OCI-LY3 (cell line): ENCODE measurements at regions not wholly inside any gene's neighbourhood (a gene's known extent, or its start where the extent isn't known, plus 50 kb on each side); places are given as distances from the start of the nearest gene placed in this dataset.
"Not testable (repeated sequence)": the region's sequence is repeated elsewhere in the genome, so short reads cannot be mapped to it uniquely, and the experiment has no call there.

Experiments used
- H2AFZ ChIP-seq: fragments of 200-600, 300-600 bp; shearing (Covaris generic); 2 replicates; pipeline ENCODE4 v1.6.0; 2014; ENCODE audit warnings: antibody characterized with exemption, low read depth, low read length
- H3K27ac ChIP-seq: fragments of 200-600, 300-600 bp; sonication (generic); 2 replicates; pipeline ENCODE4 v1.5.1; 2014; ENCODE audit warnings: mild to moderate bottlenecking, low read length, moderate library complexity, mixed read lengths
- H3K27me3 ChIP-seq: fragments of 200-600, 300-600 bp; sonication (generic); 2 replicates; pipeline ENCODE4 v1.6.1; 2014; ENCODE audit warnings: low read depth, low read length, mixed read lengths
- H3K36me3 ChIP-seq: fragments of 200-600, 300-600 bp; sonication (generic); replicated peaks from 2 replicates; pipeline ENCODE3; 2014; ENCODE audit warnings: low read depth, low read length, mixed read lengths
- H3K4me1 ChIP-seq: fragments of 300-600, 200-600 bp; sonication (generic); 2 replicates; pipeline ENCODE4 v1.6.1; 2014; ENCODE audit warnings: low read length, mixed read lengths
- H3K4me2 ChIP-seq: fragments of 200-600, 300-600 bp; sonication (generic); 2 replicates; pipeline ENCODE4 v1.6.1; 2014; ENCODE audit warnings: low read length, mixed read lengths
- H3K4me3 ChIP-seq: fragments of 300-600, 200-600 bp; sonication (generic); 2 replicates; pipeline ENCODE4 v1.5.1; 2014; ENCODE audit warnings: antibody characterized with exemption, mild to moderate bottlenecking, low read length, moderate library complexity
- H3K79me2 ChIP-seq: fragments of 300-600, 200-600 bp; shearing (Covaris generic); 2 replicates; pipeline ENCODE4 v1.6.1; 2014; ENCODE audit warnings: mild to moderate bottlenecking, low read length, mixed read lengths
- H3K9ac ChIP-seq: fragments of 300-600, 200-600 bp; shearing (Covaris generic); 2 replicates; pipeline ENCODE4 v1.6.0; 2014; ENCODE audit warnings: mild to moderate bottlenecking, low read length, moderate library complexity
- H3K9me3 ChIP-seq: fragments of 200-600, 300-600 bp; shearing (Covaris generic); 2 replicates; pipeline ENCODE4 v1.6.1; 2014; ENCODE audit warnings: low read length, mixed read lengths; ENCODE audit not compliant: insufficient read depth
- H4K20me1 ChIP-seq: fragments of 200-600, 300-600 bp; sonication (generic); 2 replicates; pipeline ENCODE4 v1.6.1; 2016; ENCODE audit warnings: low read length, mixed read lengths; ENCODE audit not compliant: insufficient read depth
- EZH2phosphoT487 ChIP-seq: fragments of 200-600 bp; shearing (Covaris generic); IDR thresholded peaks from 2 replicates; pipeline ENCODE4 v1.6.1; 2018; ENCODE audit warnings: antibody characterized with exemption, mixed run types, low read depth
- TF ChIP-seq, protein P1 (sequence below): fragments of 200-600, 300-600 bp; sonication (generic); IDR thresholded peaks from 2 replicates; pipeline ENCODE4 v1.5.1; 2014; ENCODE audit warnings: antibody characterized with exemption, low read length, low read depth

DNA sequence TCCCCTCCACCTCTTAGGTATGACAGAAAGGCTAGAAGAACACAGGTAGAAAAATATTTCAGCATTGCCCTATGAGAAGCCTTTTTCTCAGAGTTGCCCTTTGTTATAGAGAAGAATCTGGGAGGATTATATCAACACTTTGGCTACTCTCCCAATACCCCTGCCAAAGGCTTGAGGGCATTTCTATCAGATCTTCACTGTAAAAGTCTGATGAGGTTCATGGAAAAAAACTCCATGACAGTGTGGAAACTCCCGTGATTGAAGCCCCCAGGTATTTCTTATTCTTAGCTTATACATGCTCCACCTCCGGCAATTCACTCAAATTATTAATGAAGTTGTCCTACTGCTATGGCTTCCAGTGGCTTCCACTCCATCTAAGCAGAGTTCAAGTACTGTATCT is 753.6 kb downstream of the CENPC start:
- Histone ChIP-seq H3K9me3 (no peaks in the 10 kb centered on the region), H3K9ac (no peak overlapping the region), H3K4me3 (no peak overlapping the region), H3K27ac (no peak overlapping the region), H3K4me1 (no peaks in the 10 kb centered on the region), H3K79me2 (no peaks in the 10 kb centered on the region), H2AFZ (no peak overlapping the region), H3K4me2 (no peak overlapping the region), H4K20me1 (no peaks in the 10 kb centered on the region), H3K27me3 (no peaks in the 10 kb centered on the region), H3K36me3 (no peaks in the 10 kb centered on the region)
- TF ChIP-seq, protein P1, sequence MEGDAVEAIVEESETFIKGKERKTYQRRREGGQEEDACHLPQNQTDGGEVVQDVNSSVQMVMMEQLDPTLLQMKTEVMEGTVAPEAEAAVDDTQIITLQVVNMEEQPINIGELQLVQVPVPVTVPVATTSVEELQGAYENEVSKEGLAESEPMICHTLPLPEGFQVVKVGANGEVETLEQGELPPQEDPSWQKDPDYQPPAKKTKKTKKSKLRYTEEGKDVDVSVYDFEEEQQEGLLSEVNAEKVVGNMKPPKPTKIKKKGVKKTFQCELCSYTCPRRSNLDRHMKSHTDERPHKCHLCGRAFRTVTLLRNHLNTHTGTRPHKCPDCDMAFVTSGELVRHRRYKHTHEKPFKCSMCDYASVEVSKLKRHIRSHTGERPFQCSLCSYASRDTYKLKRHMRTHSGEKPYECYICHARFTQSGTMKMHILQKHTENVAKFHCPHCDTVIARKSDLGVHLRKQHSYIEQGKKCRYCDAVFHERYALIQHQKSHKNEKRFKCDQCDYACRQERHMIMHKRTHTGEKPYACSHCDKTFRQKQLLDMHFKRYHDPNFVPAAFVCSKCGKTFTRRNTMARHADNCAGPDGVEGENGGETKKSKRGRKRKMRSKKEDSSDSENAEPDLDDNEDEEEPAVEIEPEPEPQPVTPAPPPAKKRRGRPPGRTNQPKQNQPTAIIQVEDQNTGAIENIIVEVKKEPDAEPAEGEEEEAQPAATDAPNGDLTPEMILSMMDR = no peak
- TF ChIP-seq EZH2phosphoT487 = no peak

DNA sequence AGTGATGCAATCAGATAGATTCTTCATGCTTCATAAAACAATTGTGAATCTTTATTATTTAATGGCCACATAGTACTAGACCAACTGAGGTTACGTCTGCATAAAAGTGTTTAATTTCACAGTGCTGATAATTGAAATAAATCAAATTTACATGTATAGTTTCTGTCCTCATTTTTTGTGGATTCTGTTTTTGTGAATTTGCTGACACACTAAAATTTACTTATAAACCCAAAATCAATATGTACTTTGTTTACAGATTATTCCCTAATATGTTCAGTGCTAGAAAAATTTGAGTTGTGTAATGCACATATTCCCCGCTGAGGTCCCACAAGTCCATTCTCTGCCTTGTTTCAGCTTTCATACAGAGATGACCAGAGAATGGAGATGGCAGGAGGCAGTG is 759.8 kb downstream of the CENPC start:
- H2AFZ ChIP-seq = no peak overlapping the region
- H3K36me3 ChIP-seq = no peaks in the 10 kb centered on the region
- no peaks in the 10 kb centered on the region for H3K9me3 ChIP-seq
- H3K27ac ChIP-seq = no peak overlapping the region
- no peaks in the 10 kb centered on the region for H4K20me1 ChIP-seq
- H3K27me3 ChIP-seq = no peaks in the 10 kb centered on the region
- no peaks in the 10 kb centered on the region for H3K79me2 ChIP-seq
- no peak overlapping the region for H3K4me2 ChIP-seq
- no peak for TF ChIP-seq EZH2phosphoT487
- TF ChIP-seq, protein P1 = no peak
- no peak overlapping the region for H3K9ac ChIP-seq
- no peaks in the 10 kb centered on the region for H3K4me1 ChIP-seq
- no peak overlapping the region for H3K4me3 ChIP-seq

DNA sequence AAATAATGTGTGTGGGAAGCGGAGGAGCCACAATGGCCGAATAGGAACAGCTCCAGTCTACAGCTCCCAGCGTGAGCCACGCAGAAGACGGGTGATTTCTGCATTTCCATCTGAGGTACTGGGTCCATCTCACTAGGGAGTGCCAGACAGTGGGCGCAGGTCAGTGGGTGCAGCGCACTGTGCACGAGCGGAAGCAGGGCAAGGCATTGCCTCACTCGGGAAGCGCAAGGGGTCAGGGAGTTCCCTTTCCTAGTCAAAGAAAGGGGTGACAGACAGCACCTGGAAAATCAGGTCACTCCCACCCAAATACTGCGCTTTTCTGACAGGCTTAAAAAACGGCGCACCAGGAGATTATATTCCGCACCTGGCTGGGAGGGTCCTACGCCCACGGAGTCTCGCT is 762.6 kb downstream of the CENPC start:
- H2AFZ ChIP-seq, H3K79me2 ChIP-seq, H4K20me1 ChIP-seq, H3K9me3 ChIP-seq, H3K27ac ChIP-seq, H3K36me3 ChIP-seq, H3K4me2 ChIP-seq, H3K9ac ChIP-seq, H3K4me1 ChIP-seq, H3K4me3 ChIP-seq, H3K27me3 ChIP-seq: not testable (repeated sequence)

DNA sequence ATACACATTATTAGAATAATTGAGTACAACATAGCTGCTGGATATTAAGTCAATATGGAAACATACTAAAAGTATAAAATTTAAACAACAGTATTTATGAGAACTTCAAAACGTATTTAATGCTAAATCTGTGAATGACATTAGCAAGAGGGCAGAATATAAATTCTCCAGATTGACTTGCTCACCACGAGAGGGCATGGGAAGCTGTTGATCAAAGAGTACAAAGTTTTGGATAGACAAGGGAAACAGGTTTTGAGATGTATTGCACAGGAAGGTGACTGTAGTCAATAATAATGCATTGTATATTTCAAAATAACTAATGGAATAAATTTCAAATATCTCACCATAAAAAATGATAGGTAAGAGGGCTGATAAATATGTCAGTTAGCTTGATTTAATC is 768.2 kb downstream of the CENPC start:
- no peak for TF ChIP-seq EZH2phosphoT487
- TF ChIP-seq, protein P1 = peak; percentile 44
- H2AFZ ChIP-seq = no peak overlapping the region

DNA sequence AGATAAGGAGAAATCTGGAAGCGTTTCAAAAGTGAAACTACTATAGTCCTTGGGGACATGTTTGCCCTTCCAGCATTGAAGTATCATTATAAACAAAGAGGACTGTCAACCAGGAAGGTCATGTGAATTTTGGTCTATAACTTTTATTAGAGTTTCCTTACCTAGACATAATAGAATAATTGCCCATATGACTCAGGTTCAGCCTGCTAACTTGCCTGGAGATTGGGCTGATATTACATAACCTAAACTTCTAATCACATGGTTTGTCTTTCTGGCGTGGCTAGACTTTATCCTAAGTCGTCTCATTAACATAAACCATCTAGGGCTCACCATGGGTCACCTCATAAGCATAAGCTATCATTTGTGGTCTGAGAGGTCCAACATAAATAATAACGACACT is 775.9 kb downstream of the CENPC start:
- H3K27ac ChIP-seq = no peak overlapping the region
- no peaks in the 10 kb centered on the region for H4K20me1 ChIP-seq
- H3K4me1 ChIP-seq = no peaks in the 10 kb centered on the region
- H3K4me2 ChIP-seq = peak overlapping the region; percentile 11; the same call in 1 of the 2 replicates
- H3K4me3 ChIP-seq = no peak overlapping the region
- H2AFZ ChIP-seq = no peak overlapping the region
- no peaks in the 10 kb centered on the region for H3K9me3 ChIP-seq
- H3K27me3 ChIP-seq = no peaks in the 10 kb centered on the region
- TF ChIP-seq, protein P1 = no peak
- no peak for TF ChIP-seq EZH2phosphoT487
- no peak overlapping the region for H3K9ac ChIP-seq
- H3K36me3 ChIP-seq = no peaks in the 10 kb centered on the region
- H3K79me2 ChIP-seq = no peaks in the 10 kb centered on the region

More for the DNA sequence above, 768.2 kb downstream of the CENPC start:
- no peaks in the 10 kb centered on the region for H3K36me3 ChIP-seq
- no peaks in the 10 kb centered on the region for H3K27me3 ChIP-seq
- no peaks in the 10 kb centered on the region for H3K4me1 ChIP-seq
- H3K79me2 ChIP-seq = no peaks in the 10 kb centered on the region
- no peaks in the 10 kb centered on the region for H3K9me3 ChIP-seq
- no peaks in the 10 kb centered on the region for H4K20me1 ChIP-seq
- H3K9ac ChIP-seq = no peak overlapping the region
- H3K4me2 ChIP-seq = no peak overlapping the region
- no peak overlapping the region for H3K4me3 ChIP-seq
- H3K27ac ChIP-seq = no peak overlapping the region
